ENCODE measurements at regions not wholly inside any gene's neighbourhood (a gene's known extent, or its start where the extent isn't known, plus 50 kb on each side); places are given as distances from the start of the nearest gene placed in this dataset.

GRCh38 chr2:117738991-117739839 lies 75.3 kb upstream of the DDX18 start:
- intact Hi-C loops (cut with micrococcal nuclease): no loop called here
- POLR2A ChIA-PET: no interaction called here
- H3K9me3 Mint-ChIP-seq: no peaks in the 10 kb centered on the region
- ATAC-seq (ENCODE audit: low read depth) (no peak), DNase-seq (no peak)
- H3K27me3 Mint-ChIP-seq: peaks cover 3% of the 10 kb centered on the region
- TF ChIP-seq CTCF (IDR thresholded peaks at IDR 0.05): no peak
- no peak overlapping the region for H3K27ac Mint-ChIP-seq
- CTCF ChIA-PET: no interaction called here
- no peaks in the 10 kb centered on the region for H3K36me3 Mint-ChIP-seq (ENCODE audit: low read depth)
- H3K4me3 Mint-ChIP-seq: no peak overlapping the region
- no peaks in the 10 kb centered on the region for H3K4me1 Mint-ChIP-seq

- H3K9me3 Mint-ChIP-seq: no peaks in the 10 kb centered on the region
- no peak overlapping the region for H3K4me3 Mint-ChIP-seq
- H3K27ac Mint-ChIP-seq: no peak overlapping the region
- H3K27me3 Mint-ChIP-seq: peaks cover 5% of the 10 kb centered on the region
- intact Hi-C loops (cut with micrococcal nuclease): no loop called here
- no peak for DNase-seq
- H3K4me1 Mint-ChIP-seq: no peaks in the 10 kb centered on the region
- no peaks in the 10 kb centered on the region for H3K36me3 Mint-ChIP-seq (ENCODE audit: low read depth)
- TF ChIP-seq CTCF (IDR thresholded peaks at IDR 0.05): no peak
- POLR2A ChIA-PET: no interaction called here
- ATAC-seq (ENCODE audit: low read depth): no peak
- CTCF ChIA-PET: no interaction called here
Measured at GRCh38 chr2:117745537-117745936, 69.0 kb upstream of the DDX18 start.

- intact Hi-C loops (cut with micrococcal nuclease): no loop called here
- no peak for TF ChIP-seq CTCF (IDR thresholded peaks at IDR 0.05)
- Mint-ChIP-seq H3K27ac (no peak overlapping the region), H3K4me1 (no peaks in the 10 kb centered on the region), H3K9me3 (peaks cover 9% of the 10 kb centered on the region), H3K27me3 (no peaks in the 10 kb centered on the region), H3K36me3 (ENCODE audit: low read depth) (no peaks in the 10 kb centered on the region), H3K4me3 (no peak overlapping the region)
- ATAC-seq (ENCODE audit: low read depth): no peak
- ChIA-PET CTCF (no interaction called here), POLR2A (no interaction called here)
- DNase-seq: no peak
Measured at GRCh38 chr2:117755768-117756167, 58.7 kb upstream of the DDX18 start.

- no peak overlapping the region for H3K27ac Mint-ChIP-seq
- TF ChIP-seq CTCF (IDR thresholded peaks at IDR 0.05): no peak
- H3K4me3 Mint-ChIP-seq: no peak overlapping the region
- ATAC-seq (ENCODE audit: low read depth) (no peak), DNase-seq (no peak)
- POLR2A ChIA-PET: no interaction called here
- H3K4me1 Mint-ChIP-seq: no peaks in the 10 kb centered on the region
- CTCF ChIA-PET: no interaction called here
- intact Hi-C loops (cut with micrococcal nuclease): no loop called here
- no peaks in the 10 kb centered on the region for H3K27me3 Mint-ChIP-seq
- H3K36me3 Mint-ChIP-seq (ENCODE audit: low read depth): no peaks in the 10 kb centered on the region
- no peaks in the 10 kb centered on the region for H3K9me3 Mint-ChIP-seq
Measured at GRCh38 chr2:117760916-117761315, 53.6 kb upstream of the DDX18 start.

- POLR2A ChIA-PET: no interaction called here
- Mint-ChIP-seq H3K4me1 (no peaks in the 10 kb centered on the region), H3K27me3 (no peaks in the 10 kb centered on the region), H3K27ac (no peak overlapping the region), H3K4me3 (no peak overlapping the region), H3K36me3 (ENCODE audit: low read depth) (no peaks in the 10 kb centered on the region), H3K9me3 (no peaks in the 10 kb centered on the region)
- CTCF ChIA-PET: no interaction called here
- DNase-seq (no peak), ATAC-seq (ENCODE audit: low read depth) (no peak)
- intact Hi-C loops (cut with micrococcal nuclease): no loop called here
- no peak for TF ChIP-seq CTCF (IDR thresholded peaks at IDR 0.05)
Measured at GRCh38 chr2:117762454-117762853, 52.0 kb upstream of the DDX18 start.
